T1000 (cell line): ENCODE measurements at regions not wholly inside any gene's neighbourhood (a gene's known extent, or its start where the extent isn't known, plus 50 kb on each side); places are given as distances from the start of the nearest gene placed in this dataset.

ENCODE experiments used
- DNase-seq: peaks from one replicate; lab custom pipeline; 2025; ENCODE audit warnings: mixed read lengths; lab: John Stamatoyannopoulos, UW

- DNase-seq = no peak
Observed at GRCh38 chr14:98227727-98228111, 1044.3 kb downstream of the BCL11B start.

GRCh38 chr14:98229656-98230366 is 1042.2 kb downstream of the BCL11B start:
- DNase-seq = no peak

- no peak for DNase-seq
Observed at GRCh38 chr14:98230411-98230810, 1041.6 kb downstream of the BCL11B start.

GRCh38 chr14:98231210-98231609 is 1040.8 kb downstream of the BCL11B start:
- DNase-seq = no peak

- DNase-seq = no peak
Observed at GRCh38 chr14:98233656-98234055, 1038.3 kb downstream of the BCL11B start.

- no peak for DNase-seq
Observed at GRCh38 chr14:98234208-98234607, 1037.8 kb downstream of the BCL11B start.

- DNase-seq = no peak
Observed at GRCh38 chr14:98236314-98236713, 1035.7 kb downstream of the BCL11B start.

- no peak for DNase-seq
Observed at GRCh38 chr14:98237939-98238338, 1034.1 kb downstream of the BCL11B start.

GRCh38 chr14:98240376-98240775 is 1031.6 kb downstream of the BCL11B start:
- DNase-seq = no peak

GRCh38 chr14:98242903-98243302 is 1029.1 kb downstream of the BCL11B start:
- no peak for DNase-seq

- DNase-seq = no peak
Observed at GRCh38 chr14:98243332-98243731, 1028.7 kb downstream of the BCL11B start.

- no peak for DNase-seq
Observed at GRCh38 chr14:98244162-98244948, 1027.6 kb downstream of the BCL11B start.

- DNase-seq = no peak
Observed at GRCh38 chr14:98244966-98245569, 1026.9 kb downstream of the BCL11B start.

GRCh38 chr14:98249057-98249456 is 1022.9 kb downstream of the BCL11B start:
- DNase-seq = no peak

GRCh38 chr14:98249476-98249875 is 1022.5 kb downstream of the BCL11B start:
- no peak for DNase-seq

- no peak for DNase-seq
Observed at GRCh38 chr14:98252820-98253219, 1019.2 kb downstream of the BCL11B start.

- DNase-seq = no peak
Observed at GRCh38 chr14:98259881-98260280, 1012.1 kb downstream of the BCL11B start.

GRCh38 chr14:98262566-98262965 is 1009.4 kb downstream of the BCL11B start:
- no peak for DNase-seq

- no peak for DNase-seq
Observed at GRCh38 chr14:98269533-98269932, 1002.5 kb downstream of the BCL11B start.

- no peak for DNase-seq
Observed at GRCh38 chr14:98270201-98270600, 1001.8 kb downstream of the BCL11B start.

- no peak for DNase-seq
Observed at GRCh38 chr14:98274596-98274995, 997.4 kb downstream of the BCL11B start.

GRCh38 chr14:98278800-98279199 is 993.2 kb downstream of the BCL11B start:
- no peak for DNase-seq

GRCh38 chr14:98280436-98280835 is 991.6 kb downstream of the BCL11B start:
- DNase-seq = no peak
